ENCODE measurements at regions not wholly inside any gene's neighbourhood (a gene's known extent, or its start where the extent isn't known, plus 50 kb on each side); places are given as distances from the start of the nearest gene placed in this dataset.

- DNase-seq (no peak), ATAC-seq (ENCODE audit: insufficient read depth, low read depth) (no peak)
- H3K79me2 ChIP-seq (ENCODE audit: insufficient read depth, low read length), result no peaks in the 10 kb centered on the region
- TF ChIP-seq CTCF (IDR thresholded peaks at IDR 0.05; ENCODE audit: borderline replicate concordance, extremely low read depth, low read length, poor library complexity, severe bottlenecking) (no peak), EZH2 (IDR thresholded peaks at IDR 0.05; ENCODE audit: borderline replicate concordance, low read depth, low read length, severe bottlenecking) (no peak)
- no peak overlapping the region for H3K4me3 ChIP-seq (ENCODE audit: low read depth in 1 of 2, low read length in 2 of 2)
- H3K9ac ChIP-seq (ENCODE audit: low read depth, low read length), result no peak overlapping the region
- no peak overlapping the region for H2AFZ ChIP-seq (ENCODE audit: low read depth, low read length)
- no peaks in the 10 kb centered on the region for H3K4me1 ChIP-seq (ENCODE audit: insufficient read depth, low read length)
- no peak overlapping the region for H3K27ac ChIP-seq (ENCODE audit: low read length)
- no peak overlapping the region for H3K4me2 ChIP-seq (ENCODE audit: insufficient read depth, low read length)
- H4K20me1 ChIP-seq (ENCODE audit: insufficient read depth, low read length), result no peaks in the 10 kb centered on the region
- no peaks in the 10 kb centered on the region for H3K27me3 ChIP-seq (ENCODE audit: insufficient read depth, low read length, poor library complexity)
- no peaks in the 10 kb centered on the region for H3K9me3 ChIP-seq (ENCODE audit: insufficient read depth, low read length, severe bottlenecking)
- H3K36me3 ChIP-seq (ENCODE audit: insufficient read depth, low read length), result no peaks in the 10 kb centered on the region
Observed at GRCh38 chr2:208643145-208643544, 236.6 kb downstream of the PTH2R start.

GRCh38 chr2:208645226-208645625 lies 238.6 kb downstream of the PTH2R start:
- Histone ChIP-seq H3K4me2 (ENCODE audit: insufficient read depth, low read length) (no peak overlapping the region), H3K36me3 (ENCODE audit: insufficient read depth, low read length) (no peaks in the 10 kb centered on the region), H3K9ac (ENCODE audit: low read depth, low read length) (no peak overlapping the region), H3K4me1 (ENCODE audit: insufficient read depth, low read length) (no peaks in the 10 kb centered on the region), H3K4me3 (ENCODE audit: low read depth in 1 of 2, low read length in 2 of 2) (no peak overlapping the region), H3K27me3 (ENCODE audit: insufficient read depth, low read length, poor library complexity) (no peaks in the 10 kb centered on the region), H3K9me3 (ENCODE audit: insufficient read depth, low read length, severe bottlenecking) (no peaks in the 10 kb centered on the region), H4K20me1 (ENCODE audit: insufficient read depth, low read length) (no peaks in the 10 kb centered on the region), H3K27ac (ENCODE audit: low read length) (no peak overlapping the region), H2AFZ (ENCODE audit: low read depth, low read length) (no peak overlapping the region), H3K79me2 (ENCODE audit: insufficient read depth, low read length) (no peaks in the 10 kb centered on the region)
- ATAC-seq (ENCODE audit: insufficient read depth, low read depth) (no peak), DNase-seq (no peak)
- no peak for TF ChIP-seq EZH2 (IDR thresholded peaks at IDR 0.05; ENCODE audit: borderline replicate concordance, low read depth, low read length, severe bottlenecking)
- no peak for TF ChIP-seq CTCF (IDR thresholded peaks at IDR 0.05; ENCODE audit: borderline replicate concordance, extremely low read depth, low read length, poor library complexity, severe bottlenecking)

GRCh38 chr2:208648368-208648767 lies 241.8 kb downstream of the PTH2R start:
- TF ChIP-seq CTCF (IDR thresholded peaks at IDR 0.05; ENCODE audit: borderline replicate concordance, extremely low read depth, low read length, poor library complexity, severe bottlenecking) (no peak), EZH2 (IDR thresholded peaks at IDR 0.05; ENCODE audit: borderline replicate concordance, low read depth, low read length, severe bottlenecking) (no peak)
- H3K9ac ChIP-seq (ENCODE audit: low read depth, low read length), result no peak overlapping the region
- DNase-seq, result no peak
- H3K36me3 ChIP-seq (ENCODE audit: insufficient read depth, low read length), result no peaks in the 10 kb centered on the region
- H3K27me3 ChIP-seq (ENCODE audit: insufficient read depth, low read length, poor library complexity), result no peaks in the 10 kb centered on the region
- H2AFZ ChIP-seq (ENCODE audit: low read depth, low read length), result no peak overlapping the region
- no peak overlapping the region for H3K4me2 ChIP-seq (ENCODE audit: insufficient read depth, low read length)
- H3K9me3 ChIP-seq (ENCODE audit: insufficient read depth, low read length, severe bottlenecking), result no peaks in the 10 kb centered on the region
- no peaks in the 10 kb centered on the region for H4K20me1 ChIP-seq (ENCODE audit: insufficient read depth, low read length)
- ATAC-seq (ENCODE audit: insufficient read depth, low read depth), result no peak
- no peaks in the 10 kb centered on the region for H3K4me1 ChIP-seq (ENCODE audit: insufficient read depth, low read length)
- H3K27ac ChIP-seq (ENCODE audit: low read length), result no peak overlapping the region
- no peaks in the 10 kb centered on the region for H3K79me2 ChIP-seq (ENCODE audit: insufficient read depth, low read length)
- H3K4me3 ChIP-seq (ENCODE audit: low read depth in 1 of 2, low read length in 2 of 2), result no peak overlapping the region

- TF ChIP-seq EZH2 (IDR thresholded peaks at IDR 0.05; ENCODE audit: borderline replicate concordance, low read depth, low read length, severe bottlenecking), result no peak
- no peak for TF ChIP-seq CTCF (IDR thresholded peaks at IDR 0.05; ENCODE audit: borderline replicate concordance, extremely low read depth, low read length, poor library complexity, severe bottlenecking)
- Histone ChIP-seq H3K4me1 (ENCODE audit: insufficient read depth, low read length) (no peaks in the 10 kb centered on the region), H2AFZ (ENCODE audit: low read depth, low read length) (no peak overlapping the region), H3K9ac (ENCODE audit: low read depth, low read length) (no peak overlapping the region), H3K79me2 (ENCODE audit: insufficient read depth, low read length) (no peaks in the 10 kb centered on the region), H4K20me1 (ENCODE audit: insufficient read depth, low read length) (no peaks in the 10 kb centered on the region), H3K4me2 (ENCODE audit: insufficient read depth, low read length) (no peak overlapping the region), H3K9me3 (ENCODE audit: insufficient read depth, low read length, severe bottlenecking) (no peaks in the 10 kb centered on the region), H3K27ac (ENCODE audit: low read length) (no peak overlapping the region), H3K27me3 (ENCODE audit: insufficient read depth, low read length, poor library complexity) (no peaks in the 10 kb centered on the region), H3K36me3 (ENCODE audit: insufficient read depth, low read length) (no peaks in the 10 kb centered on the region), H3K4me3 (ENCODE audit: low read depth in 1 of 2, low read length in 2 of 2) (no peak overlapping the region)
- DNase-seq (no peak), ATAC-seq (ENCODE audit: insufficient read depth, low read depth) (no peak)
Observed at GRCh38 chr2:208653383-208653782, 246.8 kb downstream of the PTH2R start.

Data from DND-41 (cell line).